ENCODE measurements at regions not wholly inside any gene's neighbourhood (a gene's known extent, or its start where the extent isn't known, plus 50 kb on each side); places are given as distances from the start of the nearest gene placed in this dataset.
"Not testable (repeated sequence)": the region's sequence is repeated elsewhere in the genome, so short reads cannot be mapped to it uniquely, and the experiment has no call there.

GRCh38 chr15:25251700-25252390 lies 187.0 kb downstream of the UBE3A start:
- no peak for TF ChIP-seq CTCF (IDR thresholded peaks at IDR 0.05; ENCODE audit: control insufficient read depth, insufficient read depth, low read depth, low read length, missing control alignments)
- no peak for DNase-seq (ENCODE audit: low read depth)
- no peak overlapping the region for H3K4me3 ChIP-seq (ENCODE audit: control insufficient read depth, low read depth, low read length)

- not testable (repeated sequence) for DNase-seq (ENCODE audit: low read depth); H3K4me3 ChIP-seq (ENCODE audit: control insufficient read depth, low read depth, low read length)
These were observed 185.5 kb downstream of the UBE3A start for GRCh38 chr15:25253048-25253973.

- DNase-seq (ENCODE audit: low read depth): no peak
- TF ChIP-seq CTCF (IDR thresholded peaks at IDR 0.05; ENCODE audit: control insufficient read depth, insufficient read depth, low read depth, low read length, missing control alignments): no peak
- no peak overlapping the region for H3K4me3 ChIP-seq (ENCODE audit: control insufficient read depth, low read depth, low read length)
These were observed 170.7 kb downstream of the UBE3A start for GRCh38 chr15:25268166-25268565.
